Uterus (tissue), 2 donors: ENCODE measurements at regions not wholly inside any gene's neighbourhood (a gene's known extent, or its start where the extent isn't known, plus 50 kb on each side); places are given as distances from the start of the nearest gene placed in this dataset.

Source experiments
- CTCF ChIP-seq, 4 experiments: fragments of 200-600 bp in 2 of 4; fragments of 450-650 bp in 2 of 4; sonication (generic) in 2 of 4; IDR thresholded peaks; one replicate each; pipeline ENCODE4 v1.5.1; 2016 to 2019; ENCODE audit warnings: antibody characterized with exemption in 4 of 4, mild to moderate bottlenecking in 2 of 4, moderate library complexity in 1 of 4
- POLR2A ChIP-seq, 2 donors: fragments of 450-650 bp; IDR thresholded peaks; one replicate each; pipeline ENCODE4 v1.6.1; 2016; ENCODE audit warnings: antibody characterized with exemption in 2 of 2, mild to moderate bottlenecking in 1 of 2, moderate library complexity in 1 of 2

- TF ChIP-seq CTCF (IDR thresholded peaks at IDR 0.05) (no peak), POLR2A (IDR thresholded peaks at IDR 0.05) (no peak)
These were observed 388.2 kb downstream of the STIM2 start for GRCh38 chr4:27248829-27249228.
